ENCODE measurements at regions not wholly inside any gene's neighbourhood (a gene's known extent, or its start where the extent isn't known, plus 50 kb on each side); places are given as distances from the start of the nearest gene placed in this dataset.

DNA sequence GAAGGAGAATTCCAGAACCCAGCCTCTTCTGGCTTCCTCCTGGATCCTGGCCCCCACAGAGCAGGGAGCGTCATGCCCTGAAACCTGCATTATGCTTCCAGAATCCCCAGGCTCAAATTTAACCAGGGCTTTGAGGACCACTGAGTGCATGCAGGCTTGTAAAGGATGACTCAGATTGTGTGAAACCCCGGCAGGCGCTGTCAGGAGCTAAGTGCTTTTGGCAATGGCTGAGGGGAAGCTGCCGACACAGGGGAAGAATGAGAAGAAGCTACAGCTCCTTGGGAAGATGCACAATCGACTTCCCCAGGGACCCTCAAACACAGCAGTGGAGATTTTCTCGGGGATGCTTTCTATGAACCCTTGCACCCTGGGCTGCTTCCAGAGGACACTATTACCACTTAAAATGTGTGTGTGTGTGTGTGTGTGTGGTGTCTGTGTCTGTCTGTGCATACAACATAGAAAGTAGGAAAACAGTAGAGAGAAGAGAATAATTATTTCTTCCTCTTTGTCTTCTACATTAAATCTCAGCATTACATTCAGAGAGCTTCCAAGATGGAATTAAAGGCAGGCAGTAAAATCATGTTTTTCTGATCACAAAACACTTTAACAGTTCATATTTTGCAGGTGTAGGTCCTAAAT, 183.5 kb upstream of the INHBA start:
- no peaks in the 10 kb centered on the region for H3K9me3 ChIP-seq
- no peaks in the 10 kb centered on the region for H3K27me3 ChIP-seq (replicated peaks in 1 of 7)
- DNase-seq: no peak
- no peak for TF ChIP-seq POLR2A (IDR thresholded peaks at IDR 0.05)
- TF ChIP-seq POLR2AphosphoS5 (IDR thresholded peaks at IDR 0.05): no peak
- TF ChIP-seq, protein P1, sequence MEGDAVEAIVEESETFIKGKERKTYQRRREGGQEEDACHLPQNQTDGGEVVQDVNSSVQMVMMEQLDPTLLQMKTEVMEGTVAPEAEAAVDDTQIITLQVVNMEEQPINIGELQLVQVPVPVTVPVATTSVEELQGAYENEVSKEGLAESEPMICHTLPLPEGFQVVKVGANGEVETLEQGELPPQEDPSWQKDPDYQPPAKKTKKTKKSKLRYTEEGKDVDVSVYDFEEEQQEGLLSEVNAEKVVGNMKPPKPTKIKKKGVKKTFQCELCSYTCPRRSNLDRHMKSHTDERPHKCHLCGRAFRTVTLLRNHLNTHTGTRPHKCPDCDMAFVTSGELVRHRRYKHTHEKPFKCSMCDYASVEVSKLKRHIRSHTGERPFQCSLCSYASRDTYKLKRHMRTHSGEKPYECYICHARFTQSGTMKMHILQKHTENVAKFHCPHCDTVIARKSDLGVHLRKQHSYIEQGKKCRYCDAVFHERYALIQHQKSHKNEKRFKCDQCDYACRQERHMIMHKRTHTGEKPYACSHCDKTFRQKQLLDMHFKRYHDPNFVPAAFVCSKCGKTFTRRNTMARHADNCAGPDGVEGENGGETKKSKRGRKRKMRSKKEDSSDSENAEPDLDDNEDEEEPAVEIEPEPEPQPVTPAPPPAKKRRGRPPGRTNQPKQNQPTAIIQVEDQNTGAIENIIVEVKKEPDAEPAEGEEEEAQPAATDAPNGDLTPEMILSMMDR (IDR thresholded peaks at IDR 0.05 in 8 of 11, conservative IDR thresholded peaks at IDR 0.05 in 3 of 11): no peak
- H3K4me3 ChIP-seq: no peak overlapping the region
- no peaks in the 10 kb centered on the region for H3K36me3 ChIP-seq
- H3K4me1 ChIP-seq: peaks cover 14 to 80% (median 46%) of the 10 kb centered on the region in 6 donors
- 49 to 70% (median 58%) methylated on average over 4 to 6 of the region's 6 CpGs for WGBS, 5 donors
- intact Hi-C loops (cut with DNase I; ENCODE audit: low total_unique reads): no loop called here
- no peak overlapping the region for H3K27ac ChIP-seq

DNA sequence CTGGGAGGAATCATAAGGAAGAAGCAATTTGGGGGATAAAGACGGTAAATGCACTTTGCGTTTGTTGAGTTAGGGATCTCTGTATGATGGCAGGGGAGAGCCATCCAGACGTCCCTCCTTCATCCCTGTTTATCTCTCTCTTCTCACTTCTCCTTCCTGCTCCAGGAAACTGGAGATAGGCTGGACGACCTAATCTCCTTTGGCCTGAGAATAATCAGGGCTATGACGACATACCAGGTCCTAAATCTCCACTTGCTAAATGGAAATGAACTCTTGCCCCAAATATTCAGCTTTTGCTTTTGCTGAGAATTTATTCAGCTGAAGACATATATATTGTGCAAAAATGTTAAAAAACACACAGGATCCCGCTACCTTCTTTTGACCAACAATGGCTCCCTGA, 182.9 kb upstream of the INHBA start:
- Histone ChIP-seq H3K27me3 (replicated peaks in 1 of 7) (no peaks in the 10 kb centered on the region), H3K4me3 (no peak overlapping the region), H3K9me3 (no peaks in the 10 kb centered on the region), H3K27ac (no peak overlapping the region), H3K36me3 (no peaks in the 10 kb centered on the region), H3K4me1 (peaks cover 15 to 87% (median 52%) of the 10 kb centered on the region in 6 donors)
- WGBS, 5 donors: 41 to 73% (median 65%) methylated on average over 6 of the region's 6 CpGs
- intact Hi-C loops (cut with DNase I; ENCODE audit: low total_unique reads): no loop called here
- TF ChIP-seq POLR2A (IDR thresholded peaks at IDR 0.05): no peak
- TF ChIP-seq POLR2AphosphoS5 (IDR thresholded peaks at IDR 0.05): no peak
- no peak for DNase-seq

DNA sequence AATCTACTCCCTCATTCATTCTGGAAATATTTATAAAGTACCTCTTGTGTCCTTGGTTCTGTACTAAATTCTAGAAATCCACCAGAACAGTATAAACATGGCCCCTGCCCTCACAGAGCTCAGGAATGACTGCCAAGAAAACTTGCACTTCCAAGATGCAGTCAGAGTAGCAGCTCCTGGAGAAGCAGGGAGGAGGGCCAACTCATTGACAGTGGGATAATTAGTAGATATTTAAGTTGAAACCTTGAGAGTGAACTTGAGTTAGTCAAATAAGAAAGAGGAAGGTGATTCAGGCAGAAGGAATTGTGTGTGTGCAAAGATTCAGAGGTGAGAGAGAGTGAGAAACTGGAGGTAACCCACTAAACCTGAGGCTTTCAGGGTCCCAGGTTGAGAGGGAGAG, 182.2 kb upstream of the INHBA start:
- Histone ChIP-seq H3K4me3 (no peak overlapping the region), H3K27ac (no peak overlapping the region), H3K9me3 (no peaks in the 10 kb centered on the region), H3K36me3 (no peaks in the 10 kb centered on the region), H3K27me3 (replicated peaks in 1 of 7) (no peaks in the 10 kb centered on the region), H3K4me1 (peaks cover 15 to 93% (median 56%) of the 10 kb centered on the region in 6 donors)
- intact Hi-C loops (cut with DNase I; ENCODE audit: low total_unique reads): no loop called here
- no peak for DNase-seq
- TF ChIP-seq, protein P1 (IDR thresholded peaks at IDR 0.05 in 8 of 11, conservative IDR thresholded peaks at IDR 0.05 in 3 of 11): no peak
- TF ChIP-seq POLR2AphosphoS5 (IDR thresholded peaks at IDR 0.05) (no peak), POLR2A (IDR thresholded peaks at IDR 0.05) (no peak)

DNA sequence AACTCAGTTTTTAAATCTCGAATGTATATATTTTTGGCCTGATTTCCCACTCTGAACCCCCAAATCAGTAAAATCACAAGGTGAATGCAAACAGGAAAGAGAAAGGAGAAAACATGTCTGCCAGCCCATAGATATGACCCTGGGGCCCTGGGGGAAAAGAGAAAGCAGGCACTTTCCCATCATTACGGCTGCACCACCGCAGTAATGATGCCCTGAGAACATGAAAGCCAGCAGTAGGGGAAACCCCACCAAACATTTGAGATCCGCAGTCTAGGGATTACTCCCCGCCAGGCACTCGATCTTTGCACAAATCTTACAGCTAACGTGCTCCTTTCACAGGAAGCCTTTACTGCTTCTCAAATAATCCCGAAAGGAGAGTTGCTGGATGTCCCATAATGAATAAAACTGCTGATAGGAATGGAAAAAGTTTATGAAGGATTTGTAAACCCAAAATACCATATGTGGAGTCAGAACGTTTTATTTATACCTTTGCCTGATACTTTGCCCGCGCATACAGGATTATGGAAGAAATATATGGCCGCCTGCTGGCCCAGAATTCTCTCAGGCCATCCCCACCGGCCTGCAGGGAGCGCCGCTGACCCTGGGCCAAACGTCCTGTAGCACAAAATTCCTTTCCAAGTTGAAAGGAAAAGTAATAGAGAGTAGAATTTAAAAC, 180.0 kb upstream of the INHBA start:
- Histone ChIP-seq H3K27ac (peak overlapping the region in 7 of 8 donors; percentile 71 to 84 (median 80)), H3K36me3 (no peaks in the 10 kb centered on the region), H3K4me1 (peaks cover 15 to 79% (median 50%) of the 10 kb centered on the region in 6 donors), H3K27me3 (replicated peaks in 1 of 7) (no peaks in the 10 kb centered on the region), H3K4me3 (no peak overlapping the region), H3K9me3 (no peaks in the 10 kb centered on the region)
- 77 to 87% (median 82%) methylated on average over 16 of the region's 16 CpGs for WGBS, 5 donors
- intact Hi-C loops (cut with DNase I; ENCODE audit: low total_unique reads): no loop called here
- TF ChIP-seq, protein P1 (IDR thresholded peaks at IDR 0.05 in 8 of 11, conservative IDR thresholded peaks at IDR 0.05 in 3 of 11): no peak
- TF ChIP-seq POLR2A (IDR thresholded peaks at IDR 0.05) (no peak), POLR2AphosphoS5 (IDR thresholded peaks at IDR 0.05) (no peak)
- no peak for DNase-seq

Data from spleen (tissue), 11 donors.